DMS79 (cell line): ENCODE measurements at regions not wholly inside any gene's neighbourhood (a gene's known extent, or its start where the extent isn't known, plus 50 kb on each side); places are given as distances from the start of the nearest gene placed in this dataset.

Source experiments
- DNase-seq: peaks from one replicate; lab custom pipeline; 2025; lab: John Stamatoyannopoulos, UW

- no peak for DNase-seq
Observed at GRCh38 chr10:83037653-83038052, 1101.7 kb upstream of the GHITM start.

GRCh38 chr10:83038631-83039030, 1100.7 kb upstream of the GHITM start:
- DNase-seq, result no peak

- no peak for DNase-seq
Observed at GRCh38 chr10:83045731-83046130, 1093.6 kb upstream of the GHITM start.

- no peak for DNase-seq
Observed at GRCh38 chr10:83050815-83051214, 1088.5 kb upstream of the GHITM start.

DNA sequence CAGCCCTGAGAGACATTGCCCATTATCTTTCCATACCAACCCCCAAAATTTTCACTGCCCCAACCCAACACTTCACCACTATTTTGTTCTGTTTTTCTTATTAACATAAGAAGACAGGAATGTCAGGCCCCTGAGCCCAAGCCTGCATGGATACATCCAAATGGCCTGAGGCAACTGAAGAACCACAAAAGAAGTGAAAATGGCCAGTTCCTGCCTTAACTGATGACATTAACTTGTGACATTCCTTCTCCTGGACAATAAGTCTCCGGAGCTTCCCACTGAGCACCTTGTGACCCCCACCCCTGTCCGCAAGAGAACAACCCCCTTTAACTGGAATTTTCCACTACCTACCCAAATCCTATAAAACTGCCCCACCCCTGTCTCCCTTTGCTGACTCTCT, 1076.4 kb upstream of the GHITM start:
- DNase-seq, result no peak

GRCh38 chr10:83073472-83073871, 1065.8 kb upstream of the GHITM start:
- DNase-seq, result no peak

GRCh38 chr10:83075016-83075814, 1064.1 kb upstream of the GHITM start:
- no peak for DNase-seq

DNA sequence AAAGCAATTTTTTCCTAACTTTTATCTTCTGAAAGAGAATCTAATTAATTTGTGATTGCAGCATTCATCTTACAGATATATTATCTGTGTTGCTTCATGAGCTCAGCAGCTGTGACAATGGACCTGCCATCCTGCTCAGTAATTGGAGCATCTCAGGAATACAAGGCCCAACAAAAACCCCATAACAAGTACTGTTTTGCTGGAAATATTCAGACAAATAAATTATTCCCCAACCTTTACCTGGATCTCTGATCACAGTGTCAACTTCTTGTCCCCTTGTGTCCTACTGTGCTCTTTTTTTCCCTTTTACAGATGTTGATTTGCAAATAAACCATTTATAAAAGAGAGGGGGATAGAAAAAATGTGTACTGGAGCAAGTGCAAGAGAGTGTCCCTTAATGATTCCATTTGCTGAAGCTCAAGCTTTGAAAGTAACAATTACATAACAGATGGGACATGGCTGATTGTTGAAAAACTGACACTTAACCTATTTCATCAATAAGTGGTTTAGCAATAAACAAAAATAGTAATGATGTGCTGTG, 1063.4 kb upstream of the GHITM start:
- no peak for DNase-seq

DNA sequence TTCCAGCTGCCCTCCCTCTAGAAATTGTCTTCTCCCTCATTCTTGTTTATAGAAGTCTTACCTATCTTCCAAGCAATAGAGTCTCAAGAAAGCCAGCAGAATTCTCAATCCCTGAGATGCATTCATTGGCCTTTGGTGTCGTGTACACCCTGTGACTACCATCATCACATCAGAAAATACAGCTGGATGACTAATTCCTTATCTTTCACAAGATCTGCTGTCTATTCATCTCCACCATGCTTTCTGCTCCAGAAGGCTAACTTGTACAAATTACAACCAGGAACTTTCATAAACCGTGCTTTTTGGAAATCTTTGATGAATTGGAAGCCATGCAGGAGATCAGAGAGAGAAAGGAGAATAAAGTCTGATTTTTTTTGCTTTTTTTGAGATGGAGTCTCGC, 1062.9 kb upstream of the GHITM start:
- no peak for DNase-seq

- DNase-seq, result no peak
Observed at GRCh38 chr10:83078160-83078559, 1061.1 kb upstream of the GHITM start.

GRCh38 chr10:83078645-83079044, 1060.7 kb upstream of the GHITM start:
- DNase-seq, result no peak

- no peak for DNase-seq
Observed at GRCh38 chr10:83083831-83084230, 1055.5 kb upstream of the GHITM start.

DNA sequence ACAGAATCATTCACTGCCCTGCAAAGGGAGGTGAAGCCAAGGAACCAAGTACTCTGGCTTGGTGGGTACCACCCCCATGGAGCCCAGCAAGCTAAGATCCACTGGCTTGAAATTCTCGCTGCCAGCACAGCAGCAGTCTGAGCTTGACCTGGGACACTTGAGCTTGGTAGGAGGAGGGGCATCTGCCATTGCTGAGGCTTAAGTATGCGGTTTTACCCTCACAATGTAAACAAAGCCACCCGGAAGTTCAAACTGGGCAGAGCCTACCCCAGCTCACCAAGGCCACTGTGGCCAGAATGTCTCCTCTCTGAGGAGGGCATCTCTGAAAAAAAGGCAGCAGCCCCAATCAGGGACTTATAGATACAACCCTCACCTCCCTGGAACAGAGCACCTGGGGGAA, 1050.0 kb upstream of the GHITM start:
- DNase-seq, result no peak

- no peak for DNase-seq
Observed at GRCh38 chr10:83104616-83105015, 1034.7 kb upstream of the GHITM start.

DNA sequence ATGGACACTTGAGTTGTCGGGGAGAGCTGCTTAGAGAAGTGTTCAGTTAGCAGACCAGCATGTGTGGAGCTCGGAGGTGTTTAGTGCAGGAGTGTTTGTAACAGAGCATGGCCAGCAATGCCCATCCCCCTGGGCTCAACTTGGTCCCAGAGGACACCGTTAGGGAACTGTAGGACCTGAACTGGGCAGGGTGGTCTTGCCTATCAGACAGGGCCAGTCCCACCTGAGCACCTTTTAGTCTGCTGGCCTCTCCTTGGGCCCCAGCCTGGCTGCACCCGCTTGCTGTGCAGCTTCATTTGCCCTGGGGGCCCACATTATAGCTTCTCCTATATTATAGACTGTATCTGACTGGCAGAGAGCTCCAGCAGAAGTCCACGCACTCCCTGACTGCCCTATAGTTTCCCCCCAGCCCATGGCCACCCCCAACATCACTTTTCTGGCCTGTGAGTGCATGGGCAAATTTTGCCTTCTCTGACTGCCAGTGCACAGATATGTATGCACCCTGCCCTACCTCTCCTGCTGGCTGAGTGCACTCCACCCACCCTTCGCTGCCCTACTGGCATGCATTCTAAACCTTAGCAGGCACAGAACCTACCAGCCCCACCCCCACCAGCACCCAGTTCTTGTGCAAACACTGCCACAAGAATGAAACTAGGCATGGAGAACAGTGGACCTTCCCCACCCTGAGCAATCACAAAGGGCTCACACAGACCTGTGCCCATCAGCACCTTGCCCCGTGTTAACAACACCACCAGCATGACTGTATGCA, 1030.6 kb upstream of the GHITM start:
- no peak for DNase-seq

- DNase-seq, result no peak
Observed at GRCh38 chr10:83119346-83119745, 1020.0 kb upstream of the GHITM start.

DNA sequence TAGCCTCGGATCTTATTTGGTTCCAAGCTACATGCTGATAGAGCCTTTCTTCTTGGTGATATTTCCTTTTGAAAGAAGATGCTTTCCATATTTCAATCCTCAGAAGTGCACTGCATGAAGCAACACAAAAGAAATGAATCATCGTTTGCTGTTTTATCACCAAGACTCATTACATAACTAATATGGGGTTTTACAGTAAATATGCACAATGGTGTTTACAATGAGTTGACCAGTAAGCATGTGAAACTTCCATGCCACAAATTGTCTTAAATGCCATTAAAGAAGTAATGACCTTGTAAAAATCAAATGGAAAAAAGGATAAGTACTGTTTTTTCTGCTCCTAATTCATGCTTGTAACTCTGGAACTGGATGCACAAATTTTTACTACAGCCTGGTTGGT, 1017.0 kb upstream of the GHITM start:
- no peak for DNase-seq

DNA sequence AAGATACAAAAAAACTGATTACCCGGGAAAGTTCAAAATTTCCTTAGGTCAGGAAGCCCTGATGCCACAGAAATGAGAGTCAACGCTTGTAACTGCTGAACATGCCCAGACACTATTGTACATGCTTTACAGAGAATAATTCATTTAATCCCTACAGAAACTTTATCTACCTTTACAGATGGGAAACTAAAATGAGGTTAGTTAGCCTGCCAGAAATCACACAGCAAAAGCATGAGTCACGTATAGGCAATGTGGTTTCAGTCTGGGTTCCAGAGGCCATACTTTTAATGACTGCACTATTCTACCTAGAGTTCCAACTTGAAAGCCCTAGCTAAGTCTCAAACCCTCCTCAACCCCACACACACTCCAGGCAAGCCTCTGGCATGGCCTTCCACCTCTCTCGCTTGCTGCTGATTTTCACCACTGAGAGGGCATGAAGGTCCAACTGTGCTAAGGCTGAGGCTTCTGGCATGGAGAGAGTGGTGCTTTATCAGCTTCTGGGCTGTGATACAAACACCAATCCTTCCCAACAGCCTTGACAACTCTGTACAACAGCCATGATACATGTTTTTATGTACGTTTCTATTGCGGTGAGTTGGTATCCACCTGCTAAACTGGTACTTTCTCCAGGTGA, 1011.2 kb upstream of the GHITM start:
- DNase-seq, result no peak

DNA sequence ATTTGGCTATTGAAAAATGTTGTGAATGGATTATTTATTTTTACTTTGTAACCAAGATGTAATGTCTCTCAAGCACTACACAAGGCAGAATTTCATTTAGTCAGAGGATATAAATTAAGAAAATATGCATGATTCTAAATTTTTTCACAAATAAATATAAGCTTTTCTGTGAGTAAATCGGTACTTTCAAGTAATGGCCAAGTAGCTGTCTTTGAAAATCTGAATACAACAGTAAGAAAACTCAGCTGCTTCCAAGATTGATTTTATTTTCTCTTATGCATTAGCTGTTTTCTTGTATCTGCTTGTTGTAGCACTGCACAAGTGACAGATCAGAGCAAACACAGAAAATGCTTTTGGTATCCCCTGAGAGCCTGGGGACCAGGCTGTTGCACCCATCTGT, 998.5 kb upstream of the GHITM start:
- no peak for DNase-seq

GRCh38 chr10:83142074-83142563, 997.2 kb upstream of the GHITM start:
- DNase-seq, result no peak

DNA sequence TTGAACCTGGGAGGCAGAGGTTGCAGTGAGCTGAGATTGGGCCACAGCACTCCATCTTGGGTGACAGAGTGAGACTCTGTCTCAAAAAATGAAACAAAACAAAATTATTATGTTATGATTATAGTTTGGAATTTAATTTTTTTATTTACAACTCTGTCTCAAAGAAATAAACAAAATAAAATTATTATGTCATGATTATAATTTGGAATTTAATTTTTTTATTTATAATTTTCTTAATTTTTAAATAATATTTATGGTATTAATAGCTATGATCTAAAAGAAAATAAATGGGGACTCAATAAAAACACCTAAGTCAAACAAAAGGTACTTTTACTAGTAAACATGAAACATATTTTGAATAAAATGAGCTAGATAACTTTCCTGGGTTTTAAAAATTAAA, 994.8 kb upstream of the GHITM start:
- DNase-seq, result no peak

DNA sequence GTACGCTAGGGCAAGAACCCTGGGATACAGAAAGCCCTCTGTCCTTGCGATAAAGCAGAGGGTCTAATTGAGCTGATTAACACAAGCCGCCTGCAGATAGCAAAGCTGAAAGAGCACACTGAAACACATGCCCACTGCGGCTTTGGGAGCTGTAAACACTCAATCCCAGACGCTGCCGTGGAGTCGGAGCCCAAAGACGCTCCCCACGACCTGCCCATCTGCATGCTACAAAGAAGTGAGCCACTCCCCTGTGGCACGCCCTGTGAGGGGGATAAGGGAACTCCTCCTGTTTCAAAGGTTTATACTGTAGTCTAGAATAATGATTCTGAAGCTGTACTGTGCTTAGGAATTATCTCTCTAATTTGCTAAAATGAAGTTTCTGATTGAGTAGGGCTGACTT, 985.6 kb upstream of the GHITM start:
- DNase-seq, result no peak

DNA sequence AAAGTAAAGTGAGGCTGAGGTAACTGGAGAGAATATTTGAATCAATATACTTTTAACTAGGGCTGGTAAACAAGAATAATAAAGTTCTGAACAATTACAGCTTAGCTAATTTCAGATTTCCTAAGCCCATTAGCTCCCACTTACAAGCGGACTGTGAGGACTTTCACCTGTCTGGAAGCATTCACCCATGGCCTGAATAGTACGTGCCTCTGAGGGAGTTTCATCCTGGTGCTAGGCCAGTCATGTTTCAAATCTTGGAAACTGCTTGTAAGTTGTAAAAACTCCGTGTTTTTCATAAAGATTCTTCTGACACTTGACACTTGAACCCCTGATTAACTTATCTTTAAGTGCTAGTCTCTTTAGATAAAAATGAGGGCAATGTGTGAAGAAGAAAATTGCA, 975.2 kb upstream of the GHITM start:
- DNase-seq, result no peak
